ENCODE measurements at regions not wholly inside any gene's neighbourhood (a gene's known extent, or its start where the extent isn't known, plus 50 kb on each side); places are given as distances from the start of the nearest gene placed in this dataset.
"Not testable (repeated sequence)": the region's sequence is repeated elsewhere in the genome, so short reads cannot be mapped to it uniquely, and the experiment has no call there.

- WGBS (ENCODE audit: insufficient coverage), result 100% methylated on average over 1 of the region's 3 CpGs
- Histone ChIP-seq H3K4me3 (ENCODE audit: low read length) (no peak overlapping the region), H3K4me1 (ENCODE audit: control insufficient read depth, insufficient read depth, low read length) (peaks cover 5% of the 10 kb centered on the region), H3K9me3 (replicated peaks; ENCODE audit: control insufficient read depth, low read depth, low read length) (no peaks in the 10 kb centered on the region), H3K36me3 (ENCODE audit: control insufficient read depth, insufficient read depth, low read length) (no peaks in the 10 kb centered on the region), H3K27ac (ENCODE audit: low read length) (no peak overlapping the region), H3K27me3 (ENCODE audit: control insufficient read depth, insufficient read depth, low read length) (no peaks in the 10 kb centered on the region)
- DNase-seq, result no peak
These were observed 99.5 kb upstream of the FSCB start for GRCh38 chr14:44606576-44606975.

- 91% methylated on average over 7 of the region's 37 CpGs for WGBS (ENCODE audit: insufficient coverage)
- H3K9me3 ChIP-seq (replicated peaks; ENCODE audit: control insufficient read depth, low read depth, low read length); H3K27me3 ChIP-seq (ENCODE audit: control insufficient read depth, insufficient read depth, low read length); H3K36me3 ChIP-seq (ENCODE audit: control insufficient read depth, insufficient read depth, low read length); H3K4me3 ChIP-seq (ENCODE audit: low read length); H3K4me1 ChIP-seq (ENCODE audit: control insufficient read depth, insufficient read depth, low read length); H3K27ac ChIP-seq (ENCODE audit: low read length); DNase-seq: not testable (repeated sequence)
These were observed 94.2 kb upstream of the FSCB start for GRCh38 chr14:44601266-44601665.

GRCh38 chr14:44589180-44589579 lies 82.1 kb upstream of the FSCB start:
- H3K4me3 ChIP-seq (ENCODE audit: low read length), result no peak overlapping the region
- no CpG with 5 or more reads among the region's 3 CpGs for WGBS (ENCODE audit: insufficient coverage)
- H3K4me1 ChIP-seq (ENCODE audit: control insufficient read depth, insufficient read depth, low read length), result no peaks in the 10 kb centered on the region
- H3K36me3 ChIP-seq (ENCODE audit: control insufficient read depth, insufficient read depth, low read length), result no peaks in the 10 kb centered on the region
- DNase-seq, result no peak
- H3K27me3 ChIP-seq (ENCODE audit: control insufficient read depth, insufficient read depth, low read length), result no peaks in the 10 kb centered on the region
- H3K9me3 ChIP-seq (replicated peaks; ENCODE audit: control insufficient read depth, low read depth, low read length), result no peaks in the 10 kb centered on the region
- no peak overlapping the region for H3K27ac ChIP-seq (ENCODE audit: low read length)

- peaks cover 2% of the 10 kb centered on the region for H3K9me3 ChIP-seq (replicated peaks; ENCODE audit: control insufficient read depth, low read depth, low read length)
- H3K4me3 ChIP-seq (ENCODE audit: low read length), result no peak overlapping the region
- H3K27me3 ChIP-seq (ENCODE audit: control insufficient read depth, insufficient read depth, low read length), result no peaks in the 10 kb centered on the region
- no peak overlapping the region for H3K27ac ChIP-seq (ENCODE audit: low read length)
- no peaks in the 10 kb centered on the region for H3K36me3 ChIP-seq (ENCODE audit: control insufficient read depth, insufficient read depth, low read length)
- DNase-seq, result peak; percentile 23
- H3K4me1 ChIP-seq (ENCODE audit: control insufficient read depth, insufficient read depth, low read length), result no peaks in the 10 kb centered on the region
These were observed 79.8 kb upstream of the FSCB start for GRCh38 chr14:44586910-44587309.

- DNase-seq, result peak; percentile 80
- Histone ChIP-seq H3K27me3 (ENCODE audit: control insufficient read depth, insufficient read depth, low read length) (no peaks in the 10 kb centered on the region), H3K4me1 (ENCODE audit: control insufficient read depth, insufficient read depth, low read length) (no peaks in the 10 kb centered on the region), H3K27ac (ENCODE audit: low read length) (no peak overlapping the region), H3K36me3 (ENCODE audit: control insufficient read depth, insufficient read depth, low read length) (no peaks in the 10 kb centered on the region), H3K9me3 (replicated peaks; ENCODE audit: control insufficient read depth, low read depth, low read length) (peaks cover 13% of the 10 kb centered on the region), H3K4me3 (ENCODE audit: low read length) (no peak overlapping the region)
These were observed 69.3 kb upstream of the FSCB start for GRCh38 chr14:44576356-44576755.

GRCh38 chr14:44567997-44568396 lies 60.9 kb upstream of the FSCB start:
- no peak overlapping the region for H3K4me3 ChIP-seq (ENCODE audit: low read length)
- H3K27me3 ChIP-seq (ENCODE audit: control insufficient read depth, insufficient read depth, low read length), result no peaks in the 10 kb centered on the region
- no peaks in the 10 kb centered on the region for H3K4me1 ChIP-seq (ENCODE audit: control insufficient read depth, insufficient read depth, low read length)
- no peak for DNase-seq
- WGBS (ENCODE audit: insufficient coverage), result 86% methylated on average over 1 of the region's 1 CpG
- H3K9me3 ChIP-seq (replicated peaks; ENCODE audit: control insufficient read depth, low read depth, low read length), result peaks cover 8% of the 10 kb centered on the region
- H3K27ac ChIP-seq (ENCODE audit: low read length), result no peak overlapping the region
- H3K36me3 ChIP-seq (ENCODE audit: control insufficient read depth, insufficient read depth, low read length), result no peaks in the 10 kb centered on the region

GRCh38 chr14:44565968-44566367 lies 58.9 kb upstream of the FSCB start:
- peaks cover 5% of the 10 kb centered on the region for H3K9me3 ChIP-seq (replicated peaks; ENCODE audit: control insufficient read depth, low read depth, low read length)
- H3K4me3 ChIP-seq (ENCODE audit: low read length), result no peak overlapping the region
- H3K27ac ChIP-seq (ENCODE audit: low read length), result no peak overlapping the region

GRCh38 chr14:44564908-44565307 lies 57.8 kb upstream of the FSCB start:
- 67% methylated on average over 1 of the region's 2 CpGs for WGBS (ENCODE audit: insufficient coverage)
- H3K4me3 ChIP-seq (ENCODE audit: low read length), result no peak overlapping the region

More at GRCh38 chr14:44565968-44566367, 58.9 kb upstream of the FSCB start:
- Histone ChIP-seq H3K27me3 (ENCODE audit: control insufficient read depth, insufficient read depth, low read length) (no peaks in the 10 kb centered on the region), H3K36me3 (ENCODE audit: control insufficient read depth, insufficient read depth, low read length) (no peaks in the 10 kb centered on the region), H3K4me1 (ENCODE audit: control insufficient read depth, insufficient read depth, low read length) (no peaks in the 10 kb centered on the region)
- no peak for DNase-seq

More at GRCh38 chr14:44564908-44565307, 57.8 kb upstream of the FSCB start:
- DNase-seq, result peak; percentile 23
- Histone ChIP-seq H3K27ac (ENCODE audit: low read length) (no peak overlapping the region), H3K9me3 (replicated peaks; ENCODE audit: control insufficient read depth, low read depth, low read length) (peaks cover 5% of the 10 kb centered on the region), H3K4me1 (ENCODE audit: control insufficient read depth, insufficient read depth, low read length) (no peaks in the 10 kb centered on the region), H3K27me3 (ENCODE audit: control insufficient read depth, insufficient read depth, low read length) (no peaks in the 10 kb centered on the region), H3K36me3 (ENCODE audit: control insufficient read depth, insufficient read depth, low read length) (no peaks in the 10 kb centered on the region)

All from muscle of leg (tissue), 3 donors.